ENCODE measurements at regions not wholly inside any gene's neighbourhood (a gene's known extent, or its start where the extent isn't known, plus 50 kb on each side); places are given as distances from the start of the nearest gene placed in this dataset.
"Not testable (repeated sequence)": the region's sequence is repeated elsewhere in the genome, so short reads cannot be mapped to it uniquely, and the experiment has no call there.

- WGBS, result 100% methylated on average over 1 of the region's 2 CpGs
- H3K9me3 ChIP-seq (ENCODE audit: insufficient read depth, low read depth, low read length), result peaks cover 7% of the 10 kb centered on the region; the same call in 1 of the 2 replicates
- H3K4me3 ChIP-seq (ENCODE audit: low read length), result no peak overlapping the region
- H3K27ac ChIP-seq (ENCODE audit: low read depth, low read length), result no peak overlapping the region
- H3K36me3 ChIP-seq (ENCODE audit: insufficient read depth, low read length), result no peaks in the 10 kb centered on the region
- H3K27me3 ChIP-seq (ENCODE audit: insufficient read depth, low read length), result no peaks in the 10 kb centered on the region
- H3K9ac ChIP-seq (ENCODE audit: low read depth, low read length), result no peak overlapping the region
- H3K4me1 ChIP-seq (ENCODE audit: insufficient read depth, low read length), result peaks cover 2% of the 10 kb centered on the region
Observed at GRCh38 chr4:181798536-181798935, 444.7 kb upstream of the TENM3 start.

- Histone ChIP-seq H3K4me3 (ENCODE audit: low read length) (no peak overlapping the region), H3K27ac (ENCODE audit: low read depth, low read length) (no peak overlapping the region), H3K9ac (ENCODE audit: low read depth, low read length) (no peak overlapping the region), H3K36me3 (ENCODE audit: insufficient read depth, low read length) (no peaks in the 10 kb centered on the region), H3K9me3 (ENCODE audit: insufficient read depth, low read depth, low read length) (peaks cover 7% of the 10 kb centered on the region; the same call in 1 of the 2 replicates), H3K27me3 (ENCODE audit: insufficient read depth, low read length) (no peaks in the 10 kb centered on the region), H3K4me1 (ENCODE audit: insufficient read depth, low read length) (no peaks in the 10 kb centered on the region)
- WGBS, result 94% methylated on average over 10 of the region's 10 CpGs
Observed at GRCh38 chr4:181799561-181800069, 443.6 kb upstream of the TENM3 start.

- no peaks in the 10 kb centered on the region for H3K4me1 ChIP-seq (ENCODE audit: insufficient read depth, low read length)
- WGBS, result 100% methylated on average over 2 of the region's 2 CpGs
- no peaks in the 10 kb centered on the region for H3K9me3 ChIP-seq (ENCODE audit: insufficient read depth, low read depth, low read length)
- no peaks in the 10 kb centered on the region for H3K36me3 ChIP-seq (ENCODE audit: insufficient read depth, low read length)
- no peaks in the 10 kb centered on the region for H3K27me3 ChIP-seq (ENCODE audit: insufficient read depth, low read length)
- H3K4me3 ChIP-seq (ENCODE audit: low read length), result no peak overlapping the region
- H3K27ac ChIP-seq (ENCODE audit: low read depth, low read length), result no peak overlapping the region
- H3K9ac ChIP-seq (ENCODE audit: low read depth, low read length), result no peak overlapping the region
Observed at GRCh38 chr4:181802207-181802606, 441.0 kb upstream of the TENM3 start.

GRCh38 chr4:181807771-181808170 is 435.4 kb upstream of the TENM3 start:
- H3K36me3 ChIP-seq (ENCODE audit: insufficient read depth, low read length), result no peaks in the 10 kb centered on the region
- H3K9ac ChIP-seq (ENCODE audit: low read depth, low read length), result no peak overlapping the region
- H3K27ac ChIP-seq (ENCODE audit: low read depth, low read length), result no peak overlapping the region
- no peak overlapping the region for H3K4me3 ChIP-seq (ENCODE audit: low read length)
- no peaks in the 10 kb centered on the region for H3K9me3 ChIP-seq (ENCODE audit: insufficient read depth, low read depth, low read length)
- no peaks in the 10 kb centered on the region for H3K27me3 ChIP-seq (ENCODE audit: insufficient read depth, low read length)
- H3K4me1 ChIP-seq (ENCODE audit: insufficient read depth, low read length), result no peaks in the 10 kb centered on the region

- no peak overlapping the region for H3K27ac ChIP-seq (ENCODE audit: low read depth, low read length)
- H3K4me1 ChIP-seq (ENCODE audit: insufficient read depth, low read length), result no peaks in the 10 kb centered on the region
- no peaks in the 10 kb centered on the region for H3K27me3 ChIP-seq (ENCODE audit: insufficient read depth, low read length)
- WGBS, result 97% methylated on average over 5 of the region's 5 CpGs
- H3K36me3 ChIP-seq (ENCODE audit: insufficient read depth, low read length), result no peaks in the 10 kb centered on the region
- H3K9me3 ChIP-seq (ENCODE audit: insufficient read depth, low read depth, low read length), result no peaks in the 10 kb centered on the region
- H3K4me3 ChIP-seq (ENCODE audit: low read length), result no peak overlapping the region
- no peak overlapping the region for H3K9ac ChIP-seq (ENCODE audit: low read depth, low read length)
Observed at GRCh38 chr4:181810711-181811110, 432.5 kb upstream of the TENM3 start.

- H3K27me3 ChIP-seq (ENCODE audit: insufficient read depth, low read length); H3K27ac ChIP-seq (ENCODE audit: low read depth, low read length); H3K4me3 ChIP-seq (ENCODE audit: low read length); H3K9me3 ChIP-seq (ENCODE audit: insufficient read depth, low read depth, low read length); H3K9ac ChIP-seq (ENCODE audit: low read depth, low read length); H3K36me3 ChIP-seq (ENCODE audit: insufficient read depth, low read length); H3K4me1 ChIP-seq (ENCODE audit: insufficient read depth, low read length): not testable (repeated sequence)
- WGBS, result 96% methylated on average over 5 of the region's 5 CpGs
Observed at GRCh38 chr4:181811550-181811949, 431.7 kb upstream of the TENM3 start.

- Histone ChIP-seq H3K4me3 (ENCODE audit: low read length) (no peak overlapping the region), H3K27me3 (ENCODE audit: insufficient read depth, low read length) (no peaks in the 10 kb centered on the region), H3K9me3 (ENCODE audit: insufficient read depth, low read depth, low read length) (peaks cover 11% of the 10 kb centered on the region), H3K27ac (ENCODE audit: low read depth, low read length) (no peak overlapping the region), H3K36me3 (ENCODE audit: insufficient read depth, low read length) (no peaks in the 10 kb centered on the region), H3K9ac (ENCODE audit: low read depth, low read length) (no peak overlapping the region), H3K4me1 (ENCODE audit: insufficient read depth, low read length) (peaks cover 39% of the 10 kb centered on the region)
- WGBS, result 100% methylated on average over 1 of the region's 2 CpGs
Observed at GRCh38 chr4:181819946-181820345, 423.3 kb upstream of the TENM3 start.

- Histone ChIP-seq H3K9ac (ENCODE audit: low read depth, low read length) (no peak overlapping the region), H3K4me3 (ENCODE audit: low read length) (no peak overlapping the region), H3K4me1 (ENCODE audit: insufficient read depth, low read length) (peaks cover 39% of the 10 kb centered on the region), H3K36me3 (ENCODE audit: insufficient read depth, low read length) (no peaks in the 10 kb centered on the region), H3K27me3 (ENCODE audit: insufficient read depth, low read length) (no peaks in the 10 kb centered on the region), H3K9me3 (ENCODE audit: insufficient read depth, low read depth, low read length) (peaks cover 11% of the 10 kb centered on the region), H3K27ac (ENCODE audit: low read depth, low read length) (no peak overlapping the region)
- WGBS, result 93% methylated on average over 5 of the region's 5 CpGs
Observed at GRCh38 chr4:181820553-181820952, 422.6 kb upstream of the TENM3 start.

- Histone ChIP-seq H3K4me3 (ENCODE audit: low read length) (no peak overlapping the region), H3K27me3 (ENCODE audit: insufficient read depth, low read length) (no peaks in the 10 kb centered on the region), H3K4me1 (ENCODE audit: insufficient read depth, low read length) (peaks cover 42% of the 10 kb centered on the region), H3K9ac (ENCODE audit: low read depth, low read length) (no peak overlapping the region), H3K36me3 (ENCODE audit: insufficient read depth, low read length) (no peaks in the 10 kb centered on the region), H3K9me3 (ENCODE audit: insufficient read depth, low read depth, low read length) (peaks cover 11% of the 10 kb centered on the region), H3K27ac (ENCODE audit: low read depth, low read length) (peak overlapping the region; percentile 54; the same call in 1 of the 2 replicates)
- 88% methylated on average over 8 of the region's 11 CpGs for WGBS
Observed at GRCh38 chr4:181821039-181822004, 421.9 kb upstream of the TENM3 start.

- Histone ChIP-seq H3K9me3 (ENCODE audit: insufficient read depth, low read depth, low read length) (peaks cover 11% of the 10 kb centered on the region), H3K27me3 (ENCODE audit: insufficient read depth, low read length) (no peaks in the 10 kb centered on the region)
Observed at GRCh38 chr4:181822005-181822375, 421.2 kb upstream of the TENM3 start.

GRCh38 chr4:181823183-181823582 is 420.0 kb upstream of the TENM3 start:
- H3K36me3 ChIP-seq (ENCODE audit: insufficient read depth, low read length), result no peaks in the 10 kb centered on the region
- peak overlapping the region; percentile 16; the same call in 1 of the 2 replicates for H3K27ac ChIP-seq (ENCODE audit: low read depth, low read length)
- H3K9me3 ChIP-seq (ENCODE audit: insufficient read depth, low read depth, low read length), result peaks cover 11% of the 10 kb centered on the region
- peaks cover 51% of the 10 kb centered on the region for H3K4me1 ChIP-seq (ENCODE audit: insufficient read depth, low read length)
- H3K27me3 ChIP-seq (ENCODE audit: insufficient read depth, low read length), result no peaks in the 10 kb centered on the region
- H3K9ac ChIP-seq (ENCODE audit: low read depth, low read length), result no peak overlapping the region
- no peak overlapping the region for H3K4me3 ChIP-seq (ENCODE audit: low read length)
- WGBS, result 44% methylated on average over 1 of the region's 1 CpG

More at GRCh38 chr4:181822005-181822375, 421.2 kb upstream of the TENM3 start:
- Histone ChIP-seq H3K36me3 (ENCODE audit: insufficient read depth, low read length) (no peaks in the 10 kb centered on the region), H3K27ac (ENCODE audit: low read depth, low read length) (no peak overlapping the region), H3K9ac (ENCODE audit: low read depth, low read length) (no peak overlapping the region), H3K4me3 (ENCODE audit: low read length) (no peak overlapping the region), H3K4me1 (ENCODE audit: insufficient read depth, low read length) (peaks cover 44% of the 10 kb centered on the region)

Data from HUES64 (cell line).